ENCODE measurements at regions not wholly inside any gene's neighbourhood (a gene's known extent, or its start where the extent isn't known, plus 50 kb on each side); places are given as distances from the start of the nearest gene placed in this dataset.
A peak's percentile ranks its signal among the peaks of the same experiment; 100 is the strongest.
"Not testable (repeated sequence)": the region's sequence is repeated elsewhere in the genome, so short reads cannot be mapped to it uniquely, and the experiment has no call there.

DNA sequence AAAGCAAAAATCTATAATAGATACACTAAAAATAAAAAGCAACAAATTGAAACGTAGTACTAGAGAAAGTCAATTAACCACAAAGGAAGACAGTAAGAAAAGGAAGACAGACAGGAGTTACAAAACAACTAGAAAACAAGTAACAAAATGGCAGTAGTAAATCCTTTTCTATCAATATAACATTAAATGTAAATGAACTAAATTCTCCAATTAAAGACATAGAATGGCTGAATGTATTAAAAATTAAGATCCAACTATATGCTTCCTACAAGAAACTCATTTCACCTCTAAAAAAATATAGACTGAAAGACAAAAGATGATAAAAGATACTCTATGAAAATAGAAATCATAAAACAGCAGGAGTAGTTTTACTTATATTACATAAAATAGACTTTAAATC lies 79.1 kb downstream of the CTH start:
- no peak for DNase-seq (ENCODE audit: low spot score)

DNA sequence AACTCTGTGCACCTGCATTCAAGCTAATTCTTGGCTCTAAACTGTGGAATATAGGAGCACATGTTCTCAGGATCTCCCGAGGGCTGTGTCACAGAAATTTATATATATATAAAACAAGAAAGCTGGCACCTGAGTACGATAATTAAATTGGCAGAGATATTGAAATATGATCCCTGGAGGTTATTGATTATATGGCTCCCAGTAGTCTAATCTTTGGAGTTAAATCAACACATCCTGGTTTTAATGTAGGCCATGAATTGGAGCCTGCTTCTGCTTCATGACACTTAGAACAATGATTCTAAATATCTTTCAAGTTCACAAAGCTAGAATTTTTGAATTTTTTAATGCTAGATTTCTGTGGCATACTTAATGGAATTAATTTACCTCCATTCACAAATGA lies 84.3 kb downstream of the CTH start:
- no peak for DNase-seq (ENCODE audit: low spot score)

- DNase-seq (ENCODE audit: low spot score) = no peak
These were observed 85.1 kb downstream of the CTH start for GRCh38 chr1:70496181-70496580.

DNA sequence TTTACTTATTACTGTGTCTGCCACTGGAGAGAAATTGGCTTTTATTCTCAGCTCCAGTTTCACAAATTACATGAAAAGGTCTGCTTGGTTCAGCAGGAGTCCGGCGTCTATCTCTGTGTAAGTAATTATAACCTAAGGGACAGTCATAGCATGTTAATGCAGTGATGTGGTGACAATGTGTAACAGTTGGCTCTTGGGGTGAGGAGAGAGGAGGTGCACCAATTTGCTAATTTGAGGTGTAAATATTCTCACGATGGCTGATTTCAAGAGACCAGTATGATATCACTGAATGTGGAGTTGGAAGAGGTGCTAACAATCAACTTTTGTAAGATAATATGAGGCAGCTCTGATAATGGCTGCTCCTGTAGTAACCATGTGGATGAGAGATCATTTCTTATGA lies 86.1 kb downstream of the CTH start:
- no peak for DNase-seq (ENCODE audit: low spot score)

DNA sequence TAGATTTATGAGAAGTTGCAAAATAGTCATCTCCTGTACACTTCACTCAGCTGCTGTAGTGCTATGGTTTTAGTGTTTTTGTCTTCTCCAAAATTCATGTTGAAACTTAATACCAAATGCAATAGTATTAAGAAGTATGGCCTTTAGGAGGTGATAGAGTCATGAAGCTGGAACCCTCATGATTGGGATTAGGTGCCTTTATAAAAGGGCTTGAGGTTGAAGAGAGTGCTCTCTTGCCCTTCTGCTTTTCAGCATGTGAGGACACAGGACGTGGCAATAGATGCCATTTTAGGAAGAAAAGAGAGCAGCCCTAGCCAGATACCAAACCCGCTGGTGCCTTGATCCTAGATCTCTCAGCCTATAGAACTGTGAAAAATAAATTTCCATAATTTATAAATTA lies 87.6 kb downstream of the CTH start:
- DNase-seq (ENCODE audit: low spot score) = no peak

DNA sequence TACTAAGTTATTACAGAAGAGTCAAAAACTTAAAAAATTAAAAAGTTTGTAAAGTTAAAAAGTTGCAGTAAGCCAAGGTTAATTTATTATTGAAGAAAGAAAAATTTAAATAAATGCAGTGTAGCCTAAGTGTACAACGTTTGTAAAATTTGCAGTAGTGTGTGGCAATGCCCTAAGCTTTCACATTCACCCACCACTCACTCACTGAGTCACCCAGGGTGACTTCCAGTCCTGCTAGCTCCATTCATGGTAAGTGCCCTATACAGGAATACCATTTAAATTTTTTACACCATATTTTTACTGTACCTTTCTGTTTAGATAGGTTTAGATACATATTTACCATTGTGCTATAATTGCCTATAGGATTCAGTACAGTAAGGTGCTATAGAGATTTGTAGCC lies 88.6 kb downstream of the CTH start:
- no peak for DNase-seq (ENCODE audit: low spot score)

DNA sequence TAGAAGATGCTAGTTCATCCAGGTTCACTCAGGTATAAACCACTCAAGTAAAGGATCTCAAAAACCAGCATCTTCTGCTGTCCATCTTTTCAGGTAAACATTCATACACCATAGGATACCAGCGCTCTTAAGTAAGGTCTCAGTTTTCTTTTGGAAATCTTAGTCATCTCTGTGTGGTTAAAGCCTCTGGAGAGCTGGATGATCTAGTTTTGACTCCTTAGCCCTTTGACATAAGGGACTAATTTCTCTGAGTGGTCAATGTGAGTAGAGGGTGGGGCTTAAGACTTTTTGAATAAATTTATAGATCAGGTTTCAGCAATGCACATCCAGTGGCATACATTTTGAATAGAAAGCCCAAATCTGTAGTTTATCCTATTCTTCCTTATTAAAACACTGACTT lies 92.3 kb downstream of the CTH start:
- no peak for DNase-seq (ENCODE audit: low spot score)

DNA sequence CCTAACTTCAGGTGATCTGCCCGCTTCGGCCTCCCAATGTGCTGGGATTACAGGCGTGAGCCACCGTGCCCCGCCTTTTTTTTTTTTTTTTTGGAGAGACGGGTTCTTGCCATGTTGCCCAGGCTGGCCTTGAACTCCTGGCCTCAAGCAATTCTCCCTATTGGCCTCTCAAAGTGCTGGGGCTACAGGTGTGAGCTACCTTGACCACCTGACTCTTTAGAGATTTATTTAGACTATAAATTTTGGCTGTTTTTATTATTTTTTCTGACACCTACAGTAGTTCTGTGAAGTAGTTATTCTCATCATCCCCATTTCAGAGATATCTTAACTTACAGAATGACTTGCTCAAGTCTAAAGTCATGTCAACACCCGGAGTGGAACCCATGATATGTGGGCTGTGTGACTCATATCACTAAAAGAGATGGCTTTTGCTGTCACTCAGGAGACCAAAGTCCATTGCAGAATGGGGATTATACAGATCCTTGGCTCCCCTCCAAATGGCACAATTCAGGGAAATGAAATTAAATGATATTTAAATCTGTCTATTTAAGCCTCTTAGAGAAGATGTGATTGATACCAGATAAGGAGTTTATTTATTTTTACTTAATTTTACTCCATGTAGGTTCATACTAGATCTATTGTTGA lies 93.2 kb downstream of the CTH start:
- peak; percentile 79 for DNase-seq (ENCODE audit: low spot score)

DNA sequence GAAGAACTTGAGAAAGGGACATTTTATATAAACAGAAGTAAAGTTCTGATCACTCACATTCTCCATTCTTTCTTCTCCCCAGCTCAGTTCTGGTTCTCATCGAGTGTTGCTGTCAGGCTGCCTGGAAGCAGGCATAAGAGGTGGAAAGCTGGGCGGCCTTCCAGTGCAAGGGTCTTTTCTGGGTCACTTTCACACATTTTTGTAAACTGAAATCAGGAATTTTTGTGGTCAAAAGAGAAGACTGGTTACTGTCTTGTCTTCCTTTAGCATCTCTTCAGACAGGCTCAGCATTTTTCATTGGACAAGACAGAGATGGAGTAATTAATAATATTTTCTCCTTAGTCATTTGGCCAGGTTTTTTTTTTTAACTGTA lies 93.7 kb downstream of the CTH start:
- no peak for DNase-seq (ENCODE audit: low spot score)

DNA sequence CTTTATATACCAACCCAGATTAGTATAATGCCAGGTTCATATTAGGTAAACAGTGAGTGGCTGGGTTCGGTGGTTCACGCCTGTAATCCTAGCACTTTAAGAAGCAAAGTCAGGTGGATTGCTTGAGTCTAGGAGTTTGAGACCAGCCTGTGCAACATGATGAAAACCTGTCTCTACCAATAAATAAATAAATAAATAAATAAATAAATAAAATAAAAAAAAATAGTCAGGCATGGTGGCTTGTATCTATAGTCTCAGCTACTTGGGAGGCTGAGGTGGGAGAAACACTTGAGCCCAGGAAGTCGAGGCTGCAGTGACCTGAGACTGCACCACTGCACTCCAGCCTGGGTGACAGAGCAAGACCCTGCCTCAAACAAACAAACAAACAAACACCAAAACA lies 96.9 kb downstream of the CTH start:
- not testable (repeated sequence) for DNase-seq (ENCODE audit: low spot score)

DNA sequence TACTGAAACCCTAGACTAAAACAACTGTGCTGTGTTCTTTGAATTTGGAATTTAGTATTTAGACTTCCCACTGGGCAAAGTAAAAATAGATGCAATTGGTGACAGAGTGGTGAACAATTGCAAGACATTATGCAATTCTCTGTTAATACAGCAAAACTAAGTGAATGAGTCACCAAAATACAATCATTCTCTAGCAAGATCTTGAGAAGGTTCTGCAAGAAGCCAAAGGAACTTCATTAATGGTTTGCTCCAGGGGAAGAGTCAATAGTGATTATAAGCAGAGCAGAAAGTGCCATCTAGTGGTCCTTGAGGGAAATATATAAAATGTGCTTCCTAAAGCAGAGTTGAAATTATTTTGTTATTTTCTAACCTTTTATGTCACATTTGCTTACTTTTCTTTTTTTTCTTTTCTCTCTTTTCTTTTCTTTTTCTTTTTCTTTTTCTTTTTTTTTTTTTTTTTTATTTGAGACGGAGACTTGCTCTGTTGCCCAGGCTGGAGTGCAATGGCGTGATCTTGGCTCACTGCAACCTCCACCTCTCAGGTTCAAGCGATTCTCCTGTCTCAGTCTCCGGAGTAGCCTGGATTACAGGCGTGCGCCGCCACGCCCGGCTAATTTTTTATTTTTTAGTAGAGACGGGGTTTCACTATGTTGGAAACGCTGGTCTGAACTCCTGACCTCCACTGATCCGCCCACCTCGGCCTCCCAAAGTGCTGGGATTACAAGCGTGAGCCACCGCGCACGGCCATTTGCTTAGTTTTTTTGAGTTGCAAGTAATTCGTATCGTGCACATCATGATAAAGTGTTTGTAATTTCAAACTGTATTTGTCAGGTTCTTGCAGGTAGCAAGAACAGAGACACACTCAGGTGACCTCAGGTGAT lies 99.2 kb downstream of the CTH start:
- DNase-seq (ENCODE audit: low spot score) = peak; percentile 57

DNA sequence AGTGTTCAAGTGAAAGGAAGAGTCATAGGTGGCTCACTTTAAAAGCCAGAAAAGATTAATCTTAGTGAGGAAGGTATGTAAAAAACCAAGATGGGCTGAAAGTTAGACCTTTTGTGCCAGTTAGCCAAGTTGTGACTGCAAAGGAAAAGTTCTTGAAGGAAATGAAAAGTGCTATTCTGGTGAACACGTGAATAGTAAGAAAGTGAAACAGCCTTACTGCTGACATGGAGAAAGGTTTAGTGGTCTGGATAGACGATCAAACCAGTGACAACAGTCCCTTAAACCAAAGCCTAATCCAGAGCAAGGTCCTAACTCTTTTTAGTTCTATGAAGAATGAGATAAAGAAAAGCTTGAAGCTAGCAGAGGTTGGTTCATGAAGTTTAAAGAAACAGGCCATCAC lies 106.4 kb downstream of the CTH start:
- no peak for DNase-seq (ENCODE audit: low spot score)

DNA sequence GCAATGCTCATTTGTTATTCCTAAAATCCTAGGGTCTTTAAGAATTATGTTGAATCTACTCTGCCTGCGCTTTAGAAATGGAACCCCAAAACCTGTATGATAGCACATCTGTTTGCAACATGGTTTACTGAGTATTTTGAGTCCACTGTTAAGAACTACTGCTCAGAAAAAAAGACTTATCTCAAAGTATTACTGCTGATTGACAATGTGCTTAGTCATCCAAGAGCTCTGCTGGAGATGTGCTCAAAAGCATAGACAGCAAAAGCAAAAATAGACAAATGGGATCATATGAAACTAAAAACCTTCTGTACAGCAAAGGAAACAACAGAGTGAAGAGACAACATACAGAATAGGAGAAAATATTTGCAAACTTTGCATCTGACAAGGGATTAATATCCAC lies 107.0 kb downstream of the CTH start:
- DNase-seq (ENCODE audit: low spot score) = no peak

DNA sequence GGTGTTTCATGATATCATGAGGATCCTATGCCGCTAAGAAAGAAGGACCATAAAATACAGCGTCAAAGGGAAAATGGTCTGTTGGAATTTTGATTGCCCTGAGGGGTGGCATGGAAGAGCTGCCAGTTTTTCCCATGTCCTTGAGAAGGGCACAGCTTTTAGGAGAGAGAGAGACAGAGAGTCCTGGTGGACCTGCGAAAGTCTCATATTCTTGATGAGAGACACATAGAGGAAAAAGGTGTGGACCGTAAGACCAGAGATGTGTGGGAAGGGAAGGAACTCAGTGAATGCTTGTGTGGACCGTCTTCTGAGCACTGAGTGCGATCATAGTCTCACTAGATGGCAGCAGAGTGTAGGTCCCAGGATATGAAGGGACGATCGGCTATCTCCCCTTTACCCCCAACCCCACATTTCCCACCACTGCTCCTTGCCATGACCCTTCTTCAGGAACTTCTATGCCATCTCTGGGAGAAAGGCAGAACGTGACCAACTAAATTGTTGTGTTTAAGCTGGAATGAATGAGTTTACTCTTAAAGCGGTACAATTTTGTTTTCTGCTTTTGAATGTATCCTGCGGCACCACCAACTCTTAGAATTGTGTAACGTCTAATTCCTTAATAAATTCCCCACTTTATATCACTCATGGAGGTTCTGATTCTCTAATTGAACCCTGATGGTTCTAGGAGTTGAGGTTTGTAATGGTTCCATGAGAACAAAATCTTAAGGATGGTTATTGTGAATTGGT lies 117.7 kb downstream of the CTH start:
- peak; percentile 15 for DNase-seq (ENCODE audit: low spot score)

DNA sequence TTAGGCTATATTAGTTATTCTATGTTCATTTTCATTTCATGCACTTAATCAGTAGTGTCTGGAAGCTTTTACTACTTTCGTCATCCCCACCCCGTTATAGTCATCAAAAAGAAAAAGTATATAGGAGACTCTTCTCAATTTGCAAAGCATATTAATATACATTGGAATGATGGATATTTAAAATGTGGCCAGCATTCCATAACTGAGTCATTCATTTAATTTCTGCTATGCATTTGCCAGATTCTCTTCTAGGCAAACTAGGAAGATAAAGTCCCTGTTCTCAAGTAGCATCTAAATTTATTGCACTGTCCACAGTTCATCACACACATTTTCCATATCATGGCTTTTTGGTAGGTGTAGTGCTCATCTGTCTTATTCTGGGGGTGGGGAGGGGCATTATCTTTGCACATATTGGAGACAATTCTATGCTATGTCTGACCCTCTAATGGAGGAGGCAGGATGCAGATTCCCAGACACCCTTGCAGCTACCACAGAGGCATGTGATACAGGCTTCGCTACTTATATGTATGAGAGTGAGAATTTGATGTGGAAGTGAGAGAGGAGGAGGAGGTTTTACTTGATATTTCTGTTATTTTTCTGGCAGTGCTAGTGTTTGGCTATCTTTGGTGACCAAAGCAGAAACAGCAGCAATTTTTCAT lies 125.8 kb downstream of the CTH start:
- DNase-seq (ENCODE audit: low spot score) = no peak

GRCh38 chr1:70537788-70538187 lies 126.7 kb downstream of the CTH start:
- DNase-seq (ENCODE audit: low spot score) = no peak

DNA sequence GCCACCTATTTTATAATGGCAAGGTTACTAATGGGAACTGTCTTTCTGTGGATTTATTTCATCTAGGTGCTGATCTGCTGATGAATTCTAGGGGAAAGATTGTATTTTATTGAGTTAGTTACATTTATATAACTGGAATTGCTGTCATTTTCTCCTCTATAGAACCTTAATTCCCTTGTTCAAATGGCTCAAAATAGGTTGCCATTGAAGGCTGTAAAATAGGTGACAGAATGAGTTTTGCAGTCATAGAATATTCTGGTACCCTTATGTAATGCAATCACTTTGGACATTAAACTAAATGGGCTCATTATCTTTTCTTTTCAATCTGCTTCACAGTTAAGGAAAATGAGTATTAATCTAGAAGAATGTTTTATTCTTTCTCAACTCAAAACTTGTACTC lies 131.0 kb downstream of the CTH start:
- no peak for DNase-seq (ENCODE audit: low spot score)

GRCh38 chr1:70542856-70543255 lies 131.8 kb downstream of the CTH start:
- DNase-seq (ENCODE audit: low spot score) = no peak

DNA sequence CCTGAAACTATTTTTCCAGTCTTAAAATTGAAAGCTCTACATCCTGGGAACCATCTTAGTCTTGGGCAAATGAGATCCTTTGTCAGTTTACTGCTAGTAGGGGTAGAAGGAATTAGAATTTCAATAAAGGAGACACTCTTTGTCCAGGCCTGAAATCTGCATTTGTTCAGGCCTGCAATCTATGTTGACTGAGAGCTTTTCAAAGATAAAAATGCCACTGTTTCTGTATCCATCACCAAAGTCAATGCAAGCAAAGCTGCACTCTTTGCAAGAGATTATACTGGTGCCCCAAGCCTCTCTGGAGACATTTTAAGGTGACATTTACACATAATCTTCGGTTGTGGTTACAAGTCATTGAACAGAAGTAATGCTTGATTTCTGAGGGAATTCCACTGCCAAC lies 135.7 kb downstream of the CTH start:
- DNase-seq (ENCODE audit: low spot score) = no peak

DNA sequence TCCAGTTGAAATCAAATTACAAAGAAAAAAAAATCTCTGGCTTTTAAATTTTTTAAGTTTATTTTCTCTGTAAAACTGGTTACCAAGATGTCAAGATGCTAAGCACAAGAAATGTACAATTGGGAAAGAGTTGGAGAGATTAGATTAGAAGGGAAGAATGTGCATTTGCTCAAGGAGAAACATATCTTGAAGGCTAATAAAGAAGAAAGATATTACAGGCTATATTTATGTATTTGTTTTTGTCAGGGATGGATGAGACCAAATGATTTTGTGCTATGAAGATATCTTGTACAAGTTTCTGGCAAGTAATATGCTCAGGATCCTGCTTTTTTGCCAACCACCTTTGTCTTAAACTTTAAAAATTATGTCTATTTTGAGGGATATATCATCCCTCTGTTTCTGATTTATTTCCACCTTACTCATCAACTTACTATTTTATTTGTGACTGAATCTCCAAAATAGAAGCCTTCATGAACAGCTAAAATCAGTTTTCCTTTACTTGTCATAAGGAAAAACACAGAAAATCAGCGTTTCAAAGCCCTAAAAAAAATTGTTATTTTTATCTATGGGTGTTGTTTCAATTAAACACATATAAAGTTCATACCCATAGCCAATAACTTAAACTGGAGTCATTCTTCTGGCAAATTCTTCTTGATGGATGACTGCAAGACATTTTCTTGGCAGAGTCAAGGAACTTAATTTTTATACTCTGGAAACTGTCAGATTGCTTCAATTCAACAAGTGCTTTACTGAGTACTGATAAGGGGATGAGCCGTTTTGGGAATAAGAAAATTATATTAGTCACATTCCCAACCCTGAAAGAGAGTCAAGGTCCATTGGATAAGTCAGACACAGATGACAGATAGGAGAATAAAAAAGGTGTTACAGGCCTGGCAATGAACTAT lies 141.8 kb downstream of the CTH start:
- no peak for DNase-seq (ENCODE audit: low spot score)

DNA sequence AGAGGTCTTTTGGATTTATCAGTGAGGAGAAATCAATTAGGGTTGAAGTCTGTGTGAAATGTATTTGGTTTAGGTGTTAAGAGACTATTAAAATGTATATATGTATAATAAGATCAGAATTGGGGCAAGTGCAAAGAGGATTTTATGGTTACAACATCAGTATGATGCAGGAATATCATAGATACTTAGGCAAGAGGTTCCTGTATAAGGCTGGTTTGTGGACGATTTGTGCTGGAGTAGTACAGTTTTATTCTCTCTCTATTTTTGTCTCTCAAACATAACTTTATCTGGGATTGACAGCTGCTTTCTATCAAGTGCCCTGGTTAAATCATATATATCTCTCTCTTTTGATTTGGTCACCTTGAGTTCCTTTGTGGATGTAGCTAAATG lies 142.5 kb downstream of the CTH start:
- DNase-seq (ENCODE audit: low spot score) = no peak

GRCh38 chr1:70554341-70554740 lies 143.3 kb downstream of the CTH start:
- DNase-seq (ENCODE audit: low spot score) = no peak
